ENCODE measurements at regions not wholly inside any gene's neighbourhood (a gene's known extent, or its start where the extent isn't known, plus 50 kb on each side); places are given as distances from the start of the nearest gene placed in this dataset.

- DNase-seq: no peak
- intact Hi-C loops (cut with DNase I): no loop called here
Observed at GRCh38 chr2:217293607-217294006, 433.7 kb upstream of the TNP1 start.

DNA sequence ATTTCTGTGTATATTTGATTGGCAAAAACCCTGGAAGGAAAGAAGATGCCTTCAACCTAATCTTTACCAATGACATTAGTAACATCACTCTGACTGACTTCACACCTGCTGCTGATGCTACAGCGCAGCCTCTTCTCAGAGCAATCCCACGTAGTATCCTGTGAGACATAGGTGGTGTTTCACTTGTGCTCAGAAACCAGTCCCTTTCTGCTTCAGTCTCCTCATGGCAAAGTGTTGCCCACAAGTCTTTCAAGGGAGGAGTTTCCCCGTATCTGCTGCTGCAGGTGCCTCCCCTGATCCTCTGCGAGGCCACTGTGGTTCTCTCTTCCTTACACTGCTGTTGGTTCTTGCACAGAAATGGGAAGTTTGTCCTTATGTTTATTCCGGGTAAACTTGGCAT, 433.2 kb upstream of the TNP1 start:
- no peak for DNase-seq
- intact Hi-C loops (cut with DNase I): no loop called here

- DNase-seq: no peak
- intact Hi-C loops (cut with DNase I): no loop called here
Observed at GRCh38 chr2:217291259-217291658, 431.4 kb upstream of the TNP1 start.

GRCh38 chr2:217290467-217290866, 430.6 kb upstream of the TNP1 start:
- intact Hi-C loops (cut with DNase I): no loop called here

DNA sequence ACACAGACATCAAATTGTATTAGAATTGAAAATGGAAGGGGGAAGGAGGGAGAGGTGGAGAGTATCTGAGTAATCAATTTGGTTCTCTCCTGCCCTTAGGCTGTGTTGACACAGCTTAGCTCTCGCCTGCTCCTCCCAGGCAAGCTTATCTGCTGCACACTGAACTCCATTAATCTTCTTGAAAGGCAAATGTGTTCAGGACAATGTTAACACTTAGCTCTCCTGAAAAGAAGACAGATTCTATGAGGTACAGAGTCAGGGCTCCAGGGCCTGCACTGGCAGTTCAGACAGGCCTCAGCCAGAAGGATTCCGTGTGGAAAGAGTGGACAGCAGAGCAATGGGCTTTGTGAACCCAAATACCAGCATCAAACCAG, 430.0 kb upstream of the TNP1 start:
- intact Hi-C loops (cut with DNase I): no loop called here
- no peak for DNase-seq

More at GRCh38 chr2:217290467-217290866, 430.6 kb upstream of the TNP1 start:
- DNase-seq: no peak

- intact Hi-C loops (cut with DNase I): no loop called here
- no peak for DNase-seq
Observed at GRCh38 chr2:217289177-217289906, 429.5 kb upstream of the TNP1 start.

- no peak for DNase-seq
- intact Hi-C loops (cut with DNase I): no loop called here
Observed at GRCh38 chr2:217288472-217289063, 428.7 kb upstream of the TNP1 start.

DNA sequence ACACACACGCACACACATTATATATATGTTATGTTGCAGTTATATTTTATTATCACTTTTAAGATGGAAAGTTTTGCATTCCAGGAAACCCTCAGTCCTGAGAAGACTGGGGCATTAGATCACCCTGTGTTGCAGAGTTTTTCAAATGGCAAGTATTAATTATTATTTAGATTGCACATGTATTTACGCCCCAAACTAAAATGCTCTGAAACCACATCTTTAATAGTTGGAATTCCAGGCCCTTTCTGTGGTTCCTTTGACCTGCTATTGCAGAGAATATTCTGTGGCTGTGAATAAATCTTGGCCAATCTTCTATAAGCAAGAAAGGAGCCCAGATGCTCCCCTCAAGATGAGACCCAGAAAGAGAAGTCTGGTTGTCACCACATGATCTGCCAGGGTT, 427.0 kb upstream of the TNP1 start:
- DNase-seq: no peak
- intact Hi-C loops (cut with DNase I): no loop called here

- intact Hi-C loops (cut with DNase I): no loop called here
- DNase-seq: no peak
Observed at GRCh38 chr2:217285926-217286325, 426.1 kb upstream of the TNP1 start.

- DNase-seq: no peak
- intact Hi-C loops (cut with DNase I): no loop called here
Observed at GRCh38 chr2:217283460-217283859, 423.6 kb upstream of the TNP1 start.

DNA sequence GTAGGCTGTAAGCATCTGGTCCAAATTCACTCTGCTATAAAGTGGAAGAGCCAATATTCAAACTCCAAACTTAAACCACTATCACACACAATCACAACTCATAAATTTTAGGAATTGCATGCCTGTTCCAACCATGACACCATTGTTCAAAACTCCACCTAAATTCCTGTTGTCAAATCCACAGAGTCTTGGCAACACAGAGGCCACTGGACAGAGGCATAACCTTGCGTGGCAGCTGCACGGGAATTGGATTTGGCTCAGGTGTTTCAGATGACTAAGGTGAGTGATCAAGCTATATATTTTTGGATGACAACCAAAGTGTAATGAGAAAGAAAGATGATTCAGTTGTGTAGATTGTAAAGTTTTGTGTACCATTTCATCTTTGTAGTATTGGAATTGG, 422.7 kb upstream of the TNP1 start:
- intact Hi-C loops (cut with DNase I): no loop called here
- no peak for DNase-seq

- intact Hi-C loops (cut with DNase I): no loop called here
- no peak for DNase-seq
Observed at GRCh38 chr2:217279556-217279955, 419.7 kb upstream of the TNP1 start.

- intact Hi-C loops (cut with DNase I): no loop called here
- no peak for DNase-seq
Observed at GRCh38 chr2:217279140-217279539, 419.3 kb upstream of the TNP1 start.

- intact Hi-C loops (cut with DNase I): no loop called here
- peak in 40 of 42 donors; percentile 3 to 82 (median 57) for DNase-seq
Observed at GRCh38 chr2:217277646-217278398, 418.0 kb upstream of the TNP1 start.

GRCh38 chr2:217276433-217276832, 416.6 kb upstream of the TNP1 start:
- no peak for DNase-seq
- intact Hi-C loops (cut with DNase I): no loop called here

- intact Hi-C loops (cut with DNase I): no loop called here
- DNase-seq: no peak
Observed at GRCh38 chr2:217275091-217275490, 415.2 kb upstream of the TNP1 start.

DNA sequence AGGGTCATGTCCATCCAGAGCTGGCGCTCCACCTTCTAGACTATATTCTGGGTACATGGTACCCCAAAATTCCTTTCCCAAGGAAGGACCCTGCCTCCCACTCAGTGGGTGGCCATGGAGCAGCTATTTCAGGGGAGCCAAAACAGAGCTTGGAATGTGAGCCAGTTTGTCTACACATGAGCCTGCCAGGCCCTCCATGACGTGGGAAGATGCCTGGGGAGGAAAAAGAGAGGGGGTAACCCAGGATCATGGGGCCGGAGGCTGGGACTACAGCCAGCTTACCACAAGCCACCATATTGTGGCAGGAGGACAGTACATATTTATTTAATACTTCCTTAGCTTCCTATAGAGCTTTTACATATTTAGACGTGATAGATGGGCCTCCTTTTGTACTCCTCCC, 414.7 kb upstream of the TNP1 start:
- intact Hi-C loops (cut with DNase I): no loop called here
- DNase-seq: no peak

- no peak for DNase-seq
- intact Hi-C loops (cut with DNase I): no loop called here
Observed at GRCh38 chr2:217273851-217274250, 414.0 kb upstream of the TNP1 start.

GRCh38 chr2:217273162-217273561, 413.3 kb upstream of the TNP1 start:
- intact Hi-C loops (cut with DNase I): no loop called here
- no peak for DNase-seq

DNA sequence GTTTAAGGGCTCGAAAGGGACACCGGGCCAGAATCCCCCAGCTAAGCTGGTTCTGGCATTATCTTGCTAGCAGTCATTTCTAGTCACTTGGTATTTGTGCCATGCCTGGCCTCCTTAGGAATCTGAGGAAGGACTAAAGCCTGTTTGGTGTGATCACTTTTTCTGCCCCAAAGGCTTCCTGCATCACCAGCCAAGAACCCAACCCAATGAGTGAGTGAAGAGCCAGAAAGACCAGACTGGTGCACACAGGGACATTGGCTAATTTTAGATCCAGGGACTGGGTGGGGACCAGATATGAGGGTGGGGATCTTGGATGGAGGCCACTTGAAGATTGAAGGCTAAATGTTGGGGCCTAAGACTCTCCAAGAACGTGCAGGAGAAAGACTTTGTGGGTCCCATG, 411.9 kb upstream of the TNP1 start:
- intact Hi-C loops (cut with DNase I): no loop called here

More for the DNA sequence above, 411.9 kb upstream of the TNP1 start:
- no peak for DNase-seq
